GM12872 (cell line): ENCODE measurements at regions not wholly inside any gene's neighbourhood (a gene's known extent, or its start where the extent isn't known, plus 50 kb on each side); places are given as distances from the start of the nearest gene placed in this dataset.

Experiments
- TF ChIP-seq, protein P1 (sequence below): IDR thresholded peaks from 3 replicates; pipeline ENCODE4 v1.5.1; 2011; ENCODE audit warnings: low read depth, mild to moderate bottlenecking, low read length, moderate library complexity; ENCODE audit not compliant: insufficient read depth

DNA sequence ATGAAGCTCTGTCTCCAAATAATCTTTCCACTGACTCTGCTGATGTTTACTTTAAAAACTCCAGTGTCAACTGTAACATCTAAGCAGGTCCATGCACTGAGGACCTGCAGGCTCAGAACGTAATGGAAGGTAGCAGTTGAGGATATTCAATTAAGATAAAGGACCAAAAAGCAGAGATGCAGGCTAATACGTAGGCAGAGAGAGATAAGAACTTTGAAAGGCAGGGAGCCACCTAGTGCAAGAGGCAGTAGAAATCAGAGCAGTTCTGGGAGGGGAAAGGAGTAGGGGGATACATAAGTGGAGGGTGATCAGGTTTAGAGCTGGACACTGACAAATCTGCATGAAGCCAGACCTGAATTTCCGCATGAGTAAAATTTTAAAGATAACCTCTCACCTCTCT is 114.5 kb upstream of the POM121L12 start:
- TF ChIP-seq, protein P1, sequence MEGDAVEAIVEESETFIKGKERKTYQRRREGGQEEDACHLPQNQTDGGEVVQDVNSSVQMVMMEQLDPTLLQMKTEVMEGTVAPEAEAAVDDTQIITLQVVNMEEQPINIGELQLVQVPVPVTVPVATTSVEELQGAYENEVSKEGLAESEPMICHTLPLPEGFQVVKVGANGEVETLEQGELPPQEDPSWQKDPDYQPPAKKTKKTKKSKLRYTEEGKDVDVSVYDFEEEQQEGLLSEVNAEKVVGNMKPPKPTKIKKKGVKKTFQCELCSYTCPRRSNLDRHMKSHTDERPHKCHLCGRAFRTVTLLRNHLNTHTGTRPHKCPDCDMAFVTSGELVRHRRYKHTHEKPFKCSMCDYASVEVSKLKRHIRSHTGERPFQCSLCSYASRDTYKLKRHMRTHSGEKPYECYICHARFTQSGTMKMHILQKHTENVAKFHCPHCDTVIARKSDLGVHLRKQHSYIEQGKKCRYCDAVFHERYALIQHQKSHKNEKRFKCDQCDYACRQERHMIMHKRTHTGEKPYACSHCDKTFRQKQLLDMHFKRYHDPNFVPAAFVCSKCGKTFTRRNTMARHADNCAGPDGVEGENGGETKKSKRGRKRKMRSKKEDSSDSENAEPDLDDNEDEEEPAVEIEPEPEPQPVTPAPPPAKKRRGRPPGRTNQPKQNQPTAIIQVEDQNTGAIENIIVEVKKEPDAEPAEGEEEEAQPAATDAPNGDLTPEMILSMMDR, result no peak

DNA sequence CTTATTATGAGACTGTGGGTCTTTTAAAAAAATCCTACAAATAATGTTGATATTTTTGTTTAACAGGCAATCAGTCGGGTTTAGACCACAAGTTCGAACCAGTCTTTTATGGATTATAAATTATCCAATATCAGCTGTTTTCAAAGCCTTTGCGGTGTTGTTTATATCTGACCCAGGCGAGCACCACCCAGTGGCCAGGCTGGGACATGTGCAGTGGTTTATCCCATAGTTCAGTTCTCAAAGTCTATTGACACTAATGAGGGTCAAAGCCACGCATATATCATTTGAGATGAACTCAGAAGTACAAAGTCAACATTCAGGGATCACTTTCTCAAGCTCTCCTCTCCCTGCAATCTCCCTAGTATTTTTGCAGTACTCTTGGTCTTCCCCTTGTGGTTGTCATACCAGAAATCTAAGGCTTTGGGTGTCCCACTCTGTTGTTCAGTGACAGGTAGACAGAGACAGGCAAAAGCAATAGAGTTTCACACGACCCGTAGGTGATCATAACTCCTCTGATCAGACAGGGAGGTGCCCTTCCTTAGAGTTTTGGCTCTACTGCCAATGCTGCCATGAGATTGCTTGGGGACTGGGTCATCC is 117.4 kb upstream of the POM121L12 start:
- TF ChIP-seq, protein P1, result no peak

DNA sequence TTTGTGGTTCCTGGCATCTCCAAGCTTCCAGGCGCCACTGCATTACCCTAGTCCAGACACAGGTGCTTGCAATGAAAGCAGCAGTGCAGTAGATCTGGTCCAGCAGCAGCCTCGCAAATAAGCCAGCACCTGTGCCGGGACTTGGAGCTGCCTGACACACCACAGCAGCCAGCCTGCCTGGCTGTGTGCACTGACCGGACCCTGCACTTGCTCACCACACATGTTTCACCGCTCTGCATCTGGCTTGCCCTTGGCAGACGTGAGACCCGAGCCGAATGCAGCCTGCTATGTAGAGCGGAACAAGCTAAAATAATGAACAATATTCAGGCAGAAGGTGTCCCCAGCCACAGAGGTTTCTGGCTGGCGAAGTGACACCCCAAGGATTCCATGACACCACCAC is 123.6 kb upstream of the POM121L12 start:
- TF ChIP-seq, protein P1, result no peak

DNA sequence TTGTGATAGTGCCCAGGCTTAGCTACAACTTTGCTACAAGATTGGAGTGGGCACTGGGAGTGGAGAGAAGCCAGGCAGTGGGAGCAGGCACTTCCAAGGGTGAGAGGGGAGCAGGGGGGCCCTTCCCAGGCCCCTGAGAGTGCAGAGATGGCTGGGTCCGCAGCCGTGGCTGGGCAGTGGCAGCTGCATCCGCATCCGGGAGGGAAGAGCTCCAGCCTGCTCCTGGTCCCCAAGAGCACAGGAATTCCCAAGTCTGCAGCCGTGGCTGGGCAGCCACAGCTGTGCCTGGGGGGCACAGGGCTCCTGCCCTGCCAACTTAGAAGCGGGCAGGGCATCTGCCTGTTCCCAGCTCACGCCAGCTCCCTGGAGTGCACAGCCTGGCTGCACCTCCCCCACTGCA is 124.1 kb upstream of the POM121L12 start:
- TF ChIP-seq, protein P1, result no peak

DNA sequence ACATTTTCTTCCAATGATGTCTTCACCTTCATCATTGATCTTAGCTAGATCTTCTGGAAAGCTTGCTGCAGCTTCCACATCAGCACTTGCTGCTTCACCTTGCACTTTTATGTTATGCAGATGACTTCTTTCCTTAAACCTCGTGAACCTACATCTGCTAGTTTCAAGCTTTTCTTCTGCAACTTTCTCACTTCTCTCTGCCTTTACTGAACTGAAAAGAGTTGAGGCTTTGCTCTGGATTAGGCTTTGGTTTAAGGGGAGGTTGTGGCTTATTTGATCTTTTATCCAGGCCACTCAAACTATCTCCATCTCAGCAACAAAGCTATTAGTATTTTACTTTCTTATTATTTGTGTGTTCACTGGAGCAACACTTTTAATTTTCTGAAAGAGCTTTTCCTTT is 125.5 kb upstream of the POM121L12 start:
- TF ChIP-seq, protein P1, result no peak

DNA sequence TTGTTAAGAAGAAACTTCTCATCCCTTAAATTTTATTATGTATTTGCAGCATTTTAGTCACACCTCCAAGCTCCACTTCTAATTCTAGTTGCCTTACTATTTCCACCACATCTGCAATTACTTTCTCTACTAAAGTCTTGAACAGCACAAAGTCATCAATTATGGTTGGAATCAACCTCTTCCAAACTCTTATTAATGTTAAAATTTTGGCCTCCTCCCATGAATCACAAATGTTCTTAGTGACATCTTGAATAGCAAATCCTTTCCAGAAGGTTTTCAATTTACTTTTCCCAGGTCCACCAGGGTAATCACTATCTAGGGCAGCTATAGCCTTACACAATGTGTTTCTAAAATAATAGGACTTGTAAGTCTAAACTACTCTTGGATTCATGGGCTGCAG is 126.3 kb upstream of the POM121L12 start:
- TF ChIP-seq, protein P1, result no peak

DNA sequence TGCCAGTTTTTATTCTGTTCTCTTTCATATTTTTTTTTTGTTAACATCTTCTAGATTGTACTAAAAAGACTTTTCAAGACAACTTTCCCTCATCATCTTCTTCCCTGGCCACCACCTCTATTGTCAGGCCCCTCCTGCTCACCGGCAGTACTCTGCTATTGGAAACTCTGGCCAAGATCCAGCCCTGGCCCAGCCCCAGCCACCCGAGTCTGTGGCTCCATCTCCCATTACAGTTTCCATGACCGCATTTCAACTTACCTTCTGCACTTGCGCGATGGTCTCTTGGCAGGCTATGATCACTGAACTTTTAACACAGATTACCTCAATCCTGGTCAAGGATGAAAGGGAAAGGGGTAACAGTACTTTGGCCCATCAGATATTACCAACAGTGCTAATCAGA is 137.7 kb upstream of the POM121L12 start:
- TF ChIP-seq, protein P1, result no peak
